Liver (tissue), 8 donors: ENCODE measurements at regions not wholly inside any gene's neighbourhood (a gene's known extent, or its start where the extent isn't known, plus 50 kb on each side); places are given as distances from the start of the nearest gene placed in this dataset.

Experiments used
- DNase-seq: peaks from one replicate; pipeline ENCODE4 v3.0.0-alpha.2; 2017; ENCODE audit warnings: low spot score
- H3K27ac ChIP-seq, 2 donors: one replicate each; pipeline ENCODE4 v1.7.0; 2013; ENCODE audit warnings: inconsistent platforms in 2 of 2, low read length in 2 of 2, control low read depth in 1 of 2, low read depth in 1 of 2, mild to moderate bottlenecking in 1 of 2
- H3K27me3 ChIP-seq, 4 donors: one replicate each; pipeline versions ENCODE4 v1.6.1 to v1.7.0; 2013; ENCODE audit warnings: low read length in 3 of 4, inconsistent platforms in 1 of 4, mild to moderate bottlenecking in 1 of 4, moderate library complexity in 1 of 4; ENCODE audit not compliant: control insufficient read depth in 4 of 4, insufficient read depth in 4 of 4
- H3K36me3 ChIP-seq, 4 donors: one replicate each; pipeline versions ENCODE4 v1.6.1 to v1.7.0; 2013; ENCODE audit warnings: low read length in 3 of 4, mild to moderate bottlenecking in 3 of 4, low read depth in 1 of 4, moderate library complexity in 1 of 4; ENCODE audit not compliant: control insufficient read depth in 4 of 4, insufficient read depth in 3 of 4
- H3K4me1 ChIP-seq, 4 donors: one replicate each; pipeline versions ENCODE4 v1.6.1 to v1.7.0; 2013; ENCODE audit warnings: low read length in 3 of 4, mild to moderate bottlenecking in 3 of 4, moderate library complexity in 1 of 4; ENCODE audit not compliant: control insufficient read depth in 4 of 4, insufficient read depth in 4 of 4
- H3K4me3 ChIP-seq, 3 donors: one replicate each; pipeline versions ENCODE4 v1.6.1 to v1.7.0; 2013; ENCODE audit warnings: low read length in 3 of 3, control low read depth in 1 of 3, low read depth in 1 of 3, mild to moderate bottlenecking in 1 of 3
- H3K9ac ChIP-seq, 2 donors: one replicate each; pipeline ENCODE4 v1.7.0; 2013; ENCODE audit warnings: low read length in 2 of 2, mild to moderate bottlenecking in 2 of 2, moderate library complexity in 2 of 2, control low read depth in 1 of 2, low read depth in 1 of 2
- H3K9me3 ChIP-seq, 4 donors: one replicate each; pipeline versions ENCODE4 v1.6.1 to v1.7.0; 2013; ENCODE audit warnings: low read length in 3 of 4; ENCODE audit not compliant: control insufficient read depth in 4 of 4
- EGR1 ChIP-seq, 2 donors: IDR thresholded peaks; 2 replicates each; pipeline ENCODE4 v1.6.1; 2016 to 2018; ENCODE audit warnings: antibody characterized with exemption in 2 of 2, low read depth in 2 of 2
- FOXA1 ChIP-seq: IDR thresholded peaks from 2 replicates; pipeline ENCODE4 v1.6.1; 2016; ENCODE audit warnings: antibody characterized with exemption
- FOXA2 ChIP-seq: IDR thresholded peaks from 2 replicates; pipeline ENCODE4 v1.6.1; 2016; ENCODE audit warnings: antibody characterized with exemption
- GABPA ChIP-seq, 2 donors: IDR thresholded peaks in 1 of 2; conservative IDR thresholded peaks in 1 of 2; 2 replicates each; pipeline ENCODE4 v1.6.1; 2016; ENCODE audit warnings: antibody characterized with exemption in 2 of 2, mild to moderate bottlenecking in 1 of 2, moderate library complexity in 1 of 2
- HNF4A ChIP-seq, 2 donors: conservative IDR thresholded peaks; 2 replicates each; pipeline ENCODE4 v1.6.1; 2016; ENCODE audit warnings: antibody characterized with exemption in 2 of 2, mild to moderate bottlenecking in 2 of 2
- HNF4G ChIP-seq: IDR thresholded peaks from 2 replicates; pipeline ENCODE4 v1.6.1; 2016; ENCODE audit warnings: antibody characterized with exemption
- JUND ChIP-seq, 2 donors: IDR thresholded peaks; 2 replicates each; pipeline ENCODE4 v1.6.1; 2016; ENCODE audit warnings: antibody characterized with exemption in 2 of 2
- NR2F2 ChIP-seq: IDR thresholded peaks from 2 replicates; pipeline ENCODE4 v1.6.1; 2016; ENCODE audit warnings: antibody characterized with exemption
- RAD21 ChIP-seq, 2 donors: IDR thresholded peaks; 2 replicates each; pipeline ENCODE4 v1.6.1; 2016; ENCODE audit warnings: antibody characterized with exemption in 2 of 2, mild to moderate bottlenecking in 2 of 2
- RXRA ChIP-seq, 2 donors: IDR thresholded peaks; 2 replicates each; pipeline ENCODE4 v1.6.1; 2017 to 2018; ENCODE audit warnings: antibody characterized with exemption in 2 of 2, mild to moderate bottlenecking in 1 of 2
- SP1 ChIP-seq: IDR thresholded peaks from 2 replicates; pipeline ENCODE4 v1.6.1; 2018; ENCODE audit warnings: antibody characterized with exemption, mild to moderate bottlenecking
- TAF1 ChIP-seq: conservative IDR thresholded peaks from 2 replicates; pipeline ENCODE4 v1.6.1; 2016; ENCODE audit warnings: antibody characterized with exemption, mild to moderate bottlenecking
- YY1 ChIP-seq: IDR thresholded peaks from 2 replicates; pipeline ENCODE4 v1.6.1; 2016; ENCODE audit warnings: antibody characterized with exemption, mild to moderate bottlenecking
- WGBS: extraction: QIAGEN DNeasy Blood & Tissue Kit; methylation state at CpG from one replicate; pipeline ENCODE4 v1.1.7; 2013; 5-methylcytosine and 5-hydroxymethylcytosine counted together
- TF ChIP-seq, protein P1 (sequence below): IDR thresholded peaks from 2 replicates; pipeline ENCODE4 v1.6.1; 2016; ENCODE audit warnings: antibody characterized with exemption
- TF ChIP-seq, protein P2 (sequence below): fragments of 150-350 bp; IDR thresholded peaks from 2 replicates; pipeline ENCODE4 v1.5.1; 2017; ENCODE audit warnings: improper control_type of control experiment, low read depth, low read length; ENCODE audit not compliant: missing input control
- TF ChIP-seq, protein P3 (sequence below): IDR thresholded peaks from 2 replicates; pipeline ENCODE4 v1.6.1; 2016; ENCODE audit warnings: antibody characterized with exemption
- TF ChIP-seq, protein P4 (sequence below): IDR thresholded peaks from 2 replicates; pipeline ENCODE4 v1.6.1; 2016; ENCODE audit warnings: antibody characterized with exemption
- TF ChIP-seq, protein P5 (sequence below): IDR thresholded peaks from 2 replicates; pipeline ENCODE4 v1.6.1; 2016; ENCODE audit warnings: antibody characterized with exemption, mild to moderate bottlenecking
- donor health status: healthy.
- donor health status: healthy.
- donor health status: healthy.
- donor health status: healthy.
- donor health status: healthy.

DNA sequence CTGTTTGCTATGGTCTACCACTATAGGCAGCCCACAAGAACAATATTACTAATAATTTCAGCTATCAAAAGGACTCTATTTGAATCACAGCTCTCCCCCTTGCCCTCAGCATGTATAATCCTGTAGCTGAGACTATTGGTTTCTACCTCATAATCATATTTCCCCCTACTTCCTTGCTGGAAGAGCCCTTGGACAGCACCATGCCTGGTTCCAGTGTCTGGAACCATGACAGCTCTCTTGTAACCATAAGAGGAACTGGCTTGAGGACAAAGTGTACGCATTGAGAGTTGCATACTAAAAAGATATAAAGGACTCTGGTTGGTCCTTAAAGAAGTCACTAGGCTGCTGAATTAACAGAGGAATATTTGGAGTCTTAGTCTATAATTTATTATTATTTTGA lies 110.7 kb upstream of the ZRANB2 start:
- Histone ChIP-seq H3K9me3 (no peaks in the 10 kb centered on the region), H3K4me1 (no peaks in the 10 kb centered on the region), H3K27ac (no peak overlapping the region), H3K9ac (no peak overlapping the region), H3K36me3 (no peaks in the 10 kb centered on the region), H3K4me3 (no peak overlapping the region), H3K27me3 (no peaks in the 10 kb centered on the region)
- WGBS: 90% methylated on average over 1 of the region's 1 CpG
- TF ChIP-seq, protein P1, sequence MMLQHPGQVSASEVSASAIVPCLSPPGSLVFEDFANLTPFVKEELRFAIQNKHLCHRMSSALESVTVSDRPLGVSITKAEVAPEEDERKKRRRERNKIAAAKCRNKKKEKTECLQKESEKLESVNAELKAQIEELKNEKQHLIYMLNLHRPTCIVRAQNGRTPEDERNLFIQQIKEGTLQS: no peak
- TF ChIP-seq HNF4G: no peak
- no peak for TF ChIP-seq FOXA2
- TF ChIP-seq, protein P2, sequence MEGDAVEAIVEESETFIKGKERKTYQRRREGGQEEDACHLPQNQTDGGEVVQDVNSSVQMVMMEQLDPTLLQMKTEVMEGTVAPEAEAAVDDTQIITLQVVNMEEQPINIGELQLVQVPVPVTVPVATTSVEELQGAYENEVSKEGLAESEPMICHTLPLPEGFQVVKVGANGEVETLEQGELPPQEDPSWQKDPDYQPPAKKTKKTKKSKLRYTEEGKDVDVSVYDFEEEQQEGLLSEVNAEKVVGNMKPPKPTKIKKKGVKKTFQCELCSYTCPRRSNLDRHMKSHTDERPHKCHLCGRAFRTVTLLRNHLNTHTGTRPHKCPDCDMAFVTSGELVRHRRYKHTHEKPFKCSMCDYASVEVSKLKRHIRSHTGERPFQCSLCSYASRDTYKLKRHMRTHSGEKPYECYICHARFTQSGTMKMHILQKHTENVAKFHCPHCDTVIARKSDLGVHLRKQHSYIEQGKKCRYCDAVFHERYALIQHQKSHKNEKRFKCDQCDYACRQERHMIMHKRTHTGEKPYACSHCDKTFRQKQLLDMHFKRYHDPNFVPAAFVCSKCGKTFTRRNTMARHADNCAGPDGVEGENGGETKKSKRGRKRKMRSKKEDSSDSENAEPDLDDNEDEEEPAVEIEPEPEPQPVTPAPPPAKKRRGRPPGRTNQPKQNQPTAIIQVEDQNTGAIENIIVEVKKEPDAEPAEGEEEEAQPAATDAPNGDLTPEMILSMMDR: no peak
- TF ChIP-seq JUND (IDR thresholded peaks at IDR 0.05): no peak
- TF ChIP-seq, protein P3, sequence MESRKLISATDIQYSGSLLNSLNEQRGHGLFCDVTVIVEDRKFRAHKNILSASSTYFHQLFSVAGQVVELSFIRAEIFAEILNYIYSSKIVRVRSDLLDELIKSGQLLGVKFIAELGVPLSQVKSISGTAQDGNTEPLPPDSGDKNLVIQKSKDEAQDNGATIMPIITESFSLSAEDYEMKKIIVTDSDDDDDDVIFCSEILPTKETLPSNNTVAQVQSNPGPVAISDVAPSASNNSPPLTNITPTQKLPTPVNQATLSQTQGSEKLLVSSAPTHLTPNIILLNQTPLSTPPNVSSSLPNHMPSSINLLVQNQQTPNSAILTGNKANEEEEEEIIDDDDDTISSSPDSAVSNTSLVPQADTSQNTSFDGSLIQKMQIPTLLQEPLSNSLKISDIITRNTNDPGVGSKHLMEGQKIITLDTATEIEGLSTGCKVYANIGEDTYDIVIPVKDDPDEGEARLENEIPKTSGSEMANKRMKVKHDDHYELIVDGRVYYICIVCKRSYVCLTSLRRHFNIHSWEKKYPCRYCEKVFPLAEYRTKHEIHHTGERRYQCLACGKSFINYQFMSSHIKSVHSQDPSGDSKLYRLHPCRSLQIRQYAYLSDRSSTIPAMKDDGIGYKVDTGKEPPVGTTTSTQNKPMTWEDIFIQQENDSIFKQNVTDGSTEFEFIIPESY: no peak
- no peak for TF ChIP-seq HNF4A (conservative IDR thresholded peaks at IDR 0.05)
- no peak for TF ChIP-seq FOXA1
- TF ChIP-seq RAD21 (IDR thresholded peaks at IDR 0.05): no peak
- no peak for TF ChIP-seq RXRA (IDR thresholded peaks at IDR 0.05)
- TF ChIP-seq, protein P4, sequence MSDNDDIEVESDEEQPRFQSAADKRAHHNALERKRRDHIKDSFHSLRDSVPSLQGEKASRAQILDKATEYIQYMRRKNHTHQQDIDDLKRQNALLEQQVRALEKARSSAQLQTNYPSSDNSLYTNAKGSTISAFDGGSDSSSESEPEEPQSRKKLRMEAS: no peak
- no peak for TF ChIP-seq SP1
- TF ChIP-seq YY1: no peak
- TF ChIP-seq NR2F2: no peak
- TF ChIP-seq EGR1 (IDR thresholded peaks at IDR 0.05; ENCODE audit: low read depth in 2 of 2): no peak
- TF ChIP-seq GABPA (IDR thresholded peaks at IDR 0.05 in 1 of 2, conservative IDR thresholded peaks at IDR 0.05 in 1 of 2): no peak
- TF ChIP-seq, protein P5, sequence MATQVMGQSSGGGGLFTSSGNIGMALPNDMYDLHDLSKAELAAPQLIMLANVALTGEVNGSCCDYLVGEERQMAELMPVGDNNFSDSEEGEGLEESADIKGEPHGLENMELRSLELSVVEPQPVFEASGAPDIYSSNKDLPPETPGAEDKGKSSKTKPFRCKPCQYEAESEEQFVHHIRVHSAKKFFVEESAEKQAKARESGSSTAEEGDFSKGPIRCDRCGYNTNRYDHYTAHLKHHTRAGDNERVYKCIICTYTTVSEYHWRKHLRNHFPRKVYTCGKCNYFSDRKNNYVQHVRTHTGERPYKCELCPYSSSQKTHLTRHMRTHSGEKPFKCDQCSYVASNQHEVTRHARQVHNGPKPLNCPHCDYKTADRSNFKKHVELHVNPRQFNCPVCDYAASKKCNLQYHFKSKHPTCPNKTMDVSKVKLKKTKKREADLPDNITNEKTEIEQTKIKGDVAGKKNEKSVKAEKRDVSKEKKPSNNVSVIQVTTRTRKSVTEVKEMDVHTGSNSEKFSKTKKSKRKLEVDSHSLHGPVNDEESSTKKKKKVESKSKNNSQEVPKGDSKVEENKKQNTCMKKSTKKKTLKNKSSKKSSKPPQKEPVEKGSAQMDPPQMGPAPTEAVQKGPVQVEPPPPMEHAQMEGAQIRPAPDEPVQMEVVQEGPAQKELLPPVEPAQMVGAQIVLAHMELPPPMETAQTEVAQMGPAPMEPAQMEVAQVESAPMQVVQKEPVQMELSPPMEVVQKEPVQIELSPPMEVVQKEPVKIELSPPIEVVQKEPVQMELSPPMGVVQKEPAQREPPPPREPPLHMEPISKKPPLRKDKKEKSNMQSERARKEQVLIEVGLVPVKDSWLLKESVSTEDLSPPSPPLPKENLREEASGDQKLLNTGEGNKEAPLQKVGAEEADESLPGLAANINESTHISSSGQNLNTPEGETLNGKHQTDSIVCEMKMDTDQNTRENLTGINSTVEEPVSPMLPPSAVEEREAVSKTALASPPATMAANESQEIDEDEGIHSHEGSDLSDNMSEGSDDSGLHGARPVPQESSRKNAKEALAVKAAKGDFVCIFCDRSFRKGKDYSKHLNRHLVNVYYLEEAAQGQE: no peak
- TF ChIP-seq TAF1: no peak
- no peak for DNase-seq
